ENCODE measurements at regions not wholly inside any gene's neighbourhood (a gene's known extent, or its start where the extent isn't known, plus 50 kb on each side); places are given as distances from the start of the nearest gene placed in this dataset.

DNA sequence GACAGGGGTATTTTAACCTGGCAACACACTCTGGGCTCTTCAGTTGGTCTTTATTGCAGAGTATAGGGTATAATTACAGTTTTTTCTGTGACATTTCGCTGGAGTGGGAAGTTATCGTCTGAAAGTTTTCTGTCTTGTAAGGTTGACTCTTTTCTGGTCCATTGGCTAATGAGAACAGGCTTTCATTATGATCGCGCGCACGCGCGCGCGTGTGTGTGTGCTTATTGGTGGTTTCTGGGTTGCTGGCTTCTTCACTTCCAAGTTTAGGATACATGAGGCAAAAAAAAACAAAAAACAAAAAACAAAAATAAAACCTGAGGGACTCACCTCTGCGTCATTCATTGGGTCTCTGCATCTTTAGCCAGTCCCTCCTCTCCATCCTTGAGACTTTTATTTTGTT lies 68.7 kb upstream of the MYOCD start:
- intact Hi-C loops (cut with DNase I) = no loop called here
- Histone ChIP-seq H3K27me3 (no peaks in the 10 kb centered on the region), H3K9me3 (no peaks in the 10 kb centered on the region), H3K4me3 (no peak overlapping the region), H3K4me1 (no peaks in the 10 kb centered on the region), H3K27ac (no peak overlapping the region), H3K36me3 (no peaks in the 10 kb centered on the region)
- TF ChIP-seq CTCF (IDR thresholded peaks at IDR 0.05) (no peak), POLR2A (IDR thresholded peaks at IDR 0.05) (no peak), POLR2AphosphoS5 (IDR thresholded peaks at IDR 0.05; ENCODE audit: insufficient read depth in 1 of 2, low read depth in 1 of 2) (no peak)
- no peak for DNase-seq (ENCODE audit: extremely low spot score in 2 of 2)

DNA sequence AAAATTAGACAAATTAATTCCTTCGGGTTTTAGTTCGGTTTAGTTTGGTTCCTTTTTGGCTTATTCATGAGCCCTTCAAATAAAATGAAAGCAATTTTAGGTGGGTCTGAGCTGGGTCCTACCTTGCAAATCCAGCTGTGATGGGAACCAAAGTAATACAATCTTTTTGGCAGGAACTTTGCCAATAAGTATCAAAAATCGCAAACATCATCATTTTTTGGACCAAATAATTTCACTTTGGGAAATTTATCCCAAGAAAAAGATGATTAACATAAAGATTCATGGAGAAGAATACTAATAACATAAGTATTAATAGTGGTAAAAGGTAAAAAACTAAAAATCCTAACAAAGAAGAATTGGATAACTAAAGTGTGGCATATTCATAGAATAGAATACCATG lies 67.8 kb upstream of the MYOCD start:
- intact Hi-C loops (cut with DNase I) = no loop called here
- Histone ChIP-seq H3K4me3 (no peak overlapping the region), H3K9me3 (no peaks in the 10 kb centered on the region), H3K36me3 (no peaks in the 10 kb centered on the region), H3K27me3 (no peaks in the 10 kb centered on the region), H3K4me1 (no peaks in the 10 kb centered on the region), H3K27ac (no peak overlapping the region)
- TF ChIP-seq CTCF (IDR thresholded peaks at IDR 0.05) (no peak), POLR2A (IDR thresholded peaks at IDR 0.05) (no peak)
- no peak for DNase-seq (ENCODE audit: extremely low spot score in 2 of 2)

- no peak for TF ChIP-seq POLR2AphosphoS5 (IDR thresholded peaks at IDR 0.05; ENCODE audit: insufficient read depth in 1 of 2, low read depth in 1 of 2)
- TF ChIP-seq POLR2A (IDR thresholded peaks at IDR 0.05) = no peak
- H3K27me3 ChIP-seq = no peaks in the 10 kb centered on the region
- DNase-seq (ENCODE audit: extremely low spot score in 2 of 2) = no peak
- no peaks in the 10 kb centered on the region for H3K36me3 ChIP-seq
- intact Hi-C loops (cut with DNase I) = no loop called here
- H3K27ac ChIP-seq = no peak overlapping the region
- no peaks in the 10 kb centered on the region for H3K4me1 ChIP-seq
- H3K4me3 ChIP-seq = no peak overlapping the region
- no peaks in the 10 kb centered on the region for H3K9me3 ChIP-seq
These were observed 66.3 kb upstream of the MYOCD start for GRCh38 chr17:12599186-12599920.

- Histone ChIP-seq H3K27ac (no peak overlapping the region), H3K36me3 (no peaks in the 10 kb centered on the region), H3K27me3 (no peaks in the 10 kb centered on the region), H3K4me1 (peaks cover 4% of the 10 kb centered on the region), H3K9me3 (no peaks in the 10 kb centered on the region), H3K4me3 (no peak overlapping the region)
- DNase-seq (ENCODE audit: extremely low spot score in 2 of 2) = no peak
- intact Hi-C loops (cut with DNase I) = no loop called here
- TF ChIP-seq POLR2AphosphoS5 (IDR thresholded peaks at IDR 0.05; ENCODE audit: insufficient read depth in 1 of 2, low read depth in 1 of 2) = no peak
These were observed 65.3 kb upstream of the MYOCD start for GRCh38 chr17:12600349-12600748.

DNA sequence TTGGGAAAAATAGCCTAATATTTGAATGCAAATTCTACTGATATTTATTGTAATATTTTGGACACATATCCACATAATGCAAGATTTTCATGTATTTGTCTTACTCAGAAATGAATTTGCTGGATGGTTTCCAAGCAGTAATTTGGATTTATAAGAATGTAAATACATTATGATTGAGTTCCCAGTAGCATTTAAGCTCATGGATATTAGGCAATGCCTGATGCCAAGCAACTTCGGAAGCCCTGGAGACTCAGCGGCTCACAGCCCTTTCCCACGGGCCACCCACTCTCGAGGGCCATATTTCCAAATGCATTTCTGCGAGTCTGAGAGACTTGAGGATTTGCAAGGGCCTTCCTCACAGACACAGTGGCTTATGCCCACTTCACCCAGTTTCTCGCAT lies 62.1 kb upstream of the MYOCD start:
- Histone ChIP-seq H3K4me1 (peaks cover 8% of the 10 kb centered on the region), H3K27ac (no peak overlapping the region), H3K4me3 (no peak overlapping the region), H3K27me3 (no peaks in the 10 kb centered on the region), H3K9me3 (no peaks in the 10 kb centered on the region), H3K36me3 (no peaks in the 10 kb centered on the region)
- TF ChIP-seq CTCF (IDR thresholded peaks at IDR 0.05) = no peak
- no peak for TF ChIP-seq POLR2A (IDR thresholded peaks at IDR 0.05)
- TF ChIP-seq POLR2AphosphoS5 (IDR thresholded peaks at IDR 0.05; ENCODE audit: insufficient read depth in 1 of 2, low read depth in 1 of 2) = no peak
- intact Hi-C loops (cut with DNase I) = no loop called here
- no peak for DNase-seq (ENCODE audit: extremely low spot score in 2 of 2)

- H3K27ac ChIP-seq = no peak overlapping the region
- H3K4me3 ChIP-seq = no peak overlapping the region
- TF ChIP-seq POLR2AphosphoS5 (IDR thresholded peaks at IDR 0.05; ENCODE audit: insufficient read depth in 1 of 2, low read depth in 1 of 2) = no peak
- DNase-seq (ENCODE audit: extremely low spot score in 2 of 2) = no peak
- no peaks in the 10 kb centered on the region for H3K9me3 ChIP-seq
- intact Hi-C loops (cut with DNase I) = no loop called here
- H3K27me3 ChIP-seq = no peaks in the 10 kb centered on the region
- H3K36me3 ChIP-seq = no peaks in the 10 kb centered on the region
- peaks cover 8% of the 10 kb centered on the region for H3K4me1 ChIP-seq
These were observed 60.5 kb upstream of the MYOCD start for GRCh38 chr17:12605222-12605621.
